H1 (cell line): ENCODE measurements at regions not wholly inside any gene's neighbourhood (a gene's known extent, or its start where the extent isn't known, plus 50 kb on each side); places are given as distances from the start of the nearest gene placed in this dataset.

Experiments
- ATF2 ChIP-seq: IDR thresholded peaks from 2 replicates; pipeline ENCODE4 v1.6.1; 2012; ENCODE audit warnings: low read length, inconsistent platforms
- ATF3 ChIP-seq: IDR thresholded peaks from 2 replicates; pipeline ENCODE4 v1.6.1; 2011; ENCODE audit warnings: low read depth, mild to moderate bottlenecking, low read length; ENCODE audit not compliant: insufficient read depth
- CBX5 ChIP-seq: fragments of 300-800, 300-1000 bp; sonication (generic); IDR thresholded peaks from 2 replicates; pipeline ENCODE4 v1.7.1; 2016; ENCODE audit warnings: antibody characterized with exemption, low read length, low read depth
- CTCF ChIP-seq, 3 experiments: IDR thresholded peaks; 1 replicate in 2 of 3; 2 replicates in 1 of 3; pipeline versions ENCODE4 v1.5.1 to v1.6.1; 2011; ENCODE audit warnings: low read length in 3 of 3, mild to moderate bottlenecking in 3 of 3, inconsistent platforms in 2 of 3, low read depth in 1 of 3, moderate library complexity in 1 of 3; ENCODE audit not compliant: insufficient read depth in 1 of 3; ENCODE audit errors: control extremely low read depth in 1 of 3
- EP300 ChIP-seq, 2 experiments: IDR thresholded peaks; 1 replicate in 1 of 2; 2 replicates in 1 of 2; pipeline ENCODE4 v1.6.1; 2011 to 2012; ENCODE audit warnings: low read depth in 2 of 2, low read length in 2 of 2, mild to moderate bottlenecking in 2 of 2, borderline replicate concordance in 1 of 2, inconsistent platforms in 1 of 2, moderate library complexity in 1 of 2
- EZH2 ChIP-seq: fragments of 200-600 bp; sonication (generic); IDR thresholded peaks from 2 replicates; pipeline ENCODE4 v1.7.1; 2012; ENCODE audit warnings: low read depth, mild to moderate bottlenecking, moderate library complexity, low read length, inconsistent platforms; ENCODE audit not compliant: severe bottlenecking
- JUN ChIP-seq: IDR thresholded peaks from 2 replicates; pipeline ENCODE4 v1.6.1; 2011; ENCODE audit warnings: low read depth, mild to moderate bottlenecking, improper control_type of control experiment, low read length
- MAFK ChIP-seq: IDR thresholded peaks from 2 replicates; pipeline ENCODE4 v1.6.1; 2012; ENCODE audit warnings: low read depth, mild to moderate bottlenecking, improper control_type of control experiment, low read length
- MAX ChIP-seq: IDR thresholded peaks from 2 replicates; pipeline ENCODE4 v1.6.1; 2012; ENCODE audit warnings: inconsistent platforms
- SIN3A ChIP-seq, 2 experiments: IDR thresholded peaks in 1 of 2; conservative IDR thresholded peaks in 1 of 2; 2 replicates each; pipeline ENCODE4 v1.6.1; 2011 to 2012; ENCODE audit warnings: low read length in 2 of 2, improper control_type of control experiment in 1 of 2, low read depth in 1 of 2, mild to moderate bottlenecking in 1 of 2
- SP1 ChIP-seq: IDR thresholded peaks from 2 replicates; pipeline ENCODE4 v1.6.1; 2011; ENCODE audit warnings: low read depth, low read length
- TCF12 ChIP-seq: IDR thresholded peaks from 2 replicates; pipeline ENCODE4 v1.6.1; 2011; ENCODE audit warnings: low read depth, mild to moderate bottlenecking, low read length

GRCh38 chr6:28659250-28659566 lies 133.5 kb downstream of the GPX5 start:
- no peak for TF ChIP-seq MAX
- TF ChIP-seq EZH2: no peak
- no peak for TF ChIP-seq ATF2
- TF ChIP-seq CTCF (IDR thresholded peaks at IDR 0.05; ENCODE audit: control extremely low read depth in 1 of 3, insufficient read depth in 1 of 3, low read depth in 1 of 3, low read length in 3 of 3): no peak
- no peak for TF ChIP-seq EP300 (IDR thresholded peaks at IDR 0.05; ENCODE audit: borderline replicate concordance in 1 of 2, low read depth in 2 of 2, low read length in 2 of 2)
- no peak for TF ChIP-seq SP1
- no peak for TF ChIP-seq JUN
- TF ChIP-seq CBX5: no peak
- no peak for TF ChIP-seq SIN3A (conservative IDR thresholded peaks at IDR 0.05 in 1 of 2, IDR thresholded peaks at IDR 0.05 in 1 of 2; ENCODE audit: low read depth in 1 of 2, low read length in 2 of 2)
- TF ChIP-seq TCF12: no peak
- TF ChIP-seq ATF3: no peak
- TF ChIP-seq MAFK: no peak
